GM12873 (cell line): ENCODE measurements at regions not wholly inside any gene's neighbourhood (a gene's known extent, or its start where the extent isn't known, plus 50 kb on each side); places are given as distances from the start of the nearest gene placed in this dataset.

Experiments
- CTCF ChIP-seq: IDR thresholded peaks from 2 replicates; pipeline ENCODE4 v1.5.1; 2012; ENCODE audit warnings: low read depth, mild to moderate bottlenecking, moderate library complexity, low read length, control low read depth; ENCODE audit not compliant: insufficient read depth; ENCODE audit errors: missing control alignments

DNA sequence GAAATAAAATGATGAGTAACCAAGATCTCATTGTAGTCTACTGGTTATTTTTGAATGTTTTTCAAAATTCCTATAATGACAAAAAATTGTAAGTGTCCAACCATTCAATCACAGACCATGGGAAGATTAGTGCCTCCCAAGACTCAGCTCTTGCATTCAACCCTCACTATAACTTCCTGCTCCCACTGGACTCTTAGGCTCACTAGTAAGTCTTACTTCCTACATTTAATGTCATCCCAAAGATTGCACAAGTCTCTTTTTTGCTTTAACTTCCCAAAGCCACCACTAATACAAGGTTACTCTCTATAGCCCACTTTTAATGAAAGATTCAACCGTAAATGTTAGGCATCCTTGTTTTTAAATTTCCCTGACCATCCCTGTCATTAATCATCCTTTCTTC is 111.9 kb upstream of the NRBF2 start:
- TF ChIP-seq CTCF = no peak

DNA sequence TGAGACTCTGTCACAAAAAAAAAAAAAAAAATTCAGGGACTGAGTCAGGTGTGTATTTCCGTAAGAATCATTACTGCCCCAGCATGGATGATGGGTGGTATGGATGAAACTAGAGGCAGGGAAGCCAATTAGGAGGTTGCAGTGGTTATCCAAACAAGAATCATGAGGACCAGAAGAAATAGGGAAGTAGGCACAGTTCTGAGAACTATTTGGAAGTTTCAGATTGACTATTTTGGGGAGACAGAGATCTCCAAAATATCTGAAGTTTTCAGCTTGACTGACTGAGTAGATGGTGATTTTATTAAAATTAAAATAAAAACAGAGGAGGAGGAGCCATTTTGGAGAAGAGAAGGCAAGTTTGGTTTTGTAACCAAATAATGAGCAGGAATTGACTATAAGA is 119.4 kb upstream of the NRBF2 start:
- TF ChIP-seq CTCF = no peak

DNA sequence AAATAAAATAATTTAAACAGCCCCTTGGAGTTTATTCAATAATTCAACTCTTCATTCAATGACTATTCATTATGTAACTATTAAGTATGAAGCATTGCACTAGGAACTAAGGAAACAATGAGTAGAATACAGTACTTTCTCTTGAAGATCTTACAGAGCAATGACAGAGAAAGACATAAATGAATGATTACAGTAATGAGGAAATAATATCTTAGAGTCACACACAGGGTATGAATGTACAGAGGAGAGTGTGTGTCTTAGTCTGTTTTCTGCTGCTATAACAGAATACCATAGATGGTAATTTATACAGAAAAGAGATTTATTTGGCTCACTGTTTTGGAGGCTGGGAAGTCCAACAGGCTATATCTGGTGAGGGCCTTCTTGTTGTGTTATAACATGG is 120.5 kb upstream of the NRBF2 start:
- TF ChIP-seq CTCF = no peak

DNA sequence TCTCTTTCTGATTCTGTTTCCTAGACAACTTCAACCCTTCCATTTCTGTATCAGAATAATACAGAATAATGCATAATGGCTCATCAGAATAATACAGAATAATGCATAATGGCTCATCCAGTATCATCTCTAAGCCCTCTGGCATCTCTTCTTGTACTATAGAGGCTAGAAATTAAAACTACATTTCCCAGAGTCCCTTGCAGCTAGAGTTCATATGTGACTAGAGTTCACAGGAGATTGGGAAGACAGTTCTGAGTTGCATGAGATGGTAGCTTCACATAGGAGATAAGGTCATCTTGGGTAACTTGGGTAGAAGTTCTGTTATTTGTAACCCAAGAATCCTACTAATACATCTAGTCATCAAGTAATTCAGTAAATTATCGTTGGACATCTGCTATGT is 122.9 kb upstream of the NRBF2 start:
- TF ChIP-seq CTCF = no peak

DNA sequence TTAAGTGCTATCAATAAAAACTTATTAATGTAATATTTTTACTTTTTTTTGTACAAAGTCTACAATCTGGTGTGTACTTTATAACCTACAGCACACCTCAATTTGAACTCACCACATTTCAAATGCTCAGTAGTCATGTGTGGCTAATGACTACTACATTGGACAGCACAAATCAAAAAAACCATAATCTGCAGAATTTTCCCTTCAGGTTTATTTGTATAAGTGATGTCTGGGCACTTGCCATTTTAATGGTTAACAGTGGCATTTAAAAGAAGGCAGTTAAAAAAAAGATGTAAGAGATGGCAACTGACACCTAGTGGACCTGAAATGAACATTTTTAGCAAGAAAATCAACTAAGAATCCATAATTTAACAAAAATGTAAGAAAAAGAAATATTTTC is 124.6 kb upstream of the NRBF2 start:
- TF ChIP-seq CTCF = no peak

DNA sequence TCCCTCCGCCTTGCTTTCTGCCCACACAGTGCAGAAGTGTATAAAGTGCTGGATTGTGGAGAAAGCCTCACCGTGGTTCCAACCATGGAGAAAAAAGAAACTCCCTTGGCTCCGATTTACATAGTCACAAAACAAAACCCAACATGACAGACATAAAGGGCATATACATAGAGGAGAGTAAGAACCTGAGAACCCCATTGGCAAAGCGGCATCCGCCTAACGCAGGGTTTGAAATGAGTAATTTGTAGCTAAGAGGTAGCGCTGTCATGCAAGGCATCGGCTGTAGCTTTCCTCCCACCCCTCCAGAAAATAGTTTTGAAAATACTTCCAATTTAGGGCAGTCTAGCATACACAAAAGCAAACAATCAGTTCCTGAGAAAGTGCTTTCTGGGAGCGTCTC is 126.0 kb upstream of the NRBF2 start:
- no peak for TF ChIP-seq CTCF

GRCh38 chr10:63005246-63005645 is 127.9 kb upstream of the NRBF2 start:
- no peak for TF ChIP-seq CTCF
